NCI-H748 treated with DMSO at 0.1 percent for 48 hours (cell line): ENCODE measurements at regions not wholly inside any gene's neighbourhood (a gene's known extent, or its start where the extent isn't known, plus 50 kb on each side); places are given as distances from the start of the nearest gene placed in this dataset.

Experiments
- DNase-seq: peaks from one replicate; lab custom pipeline; 2025; lab: John Stamatoyannopoulos, UW

DNA sequence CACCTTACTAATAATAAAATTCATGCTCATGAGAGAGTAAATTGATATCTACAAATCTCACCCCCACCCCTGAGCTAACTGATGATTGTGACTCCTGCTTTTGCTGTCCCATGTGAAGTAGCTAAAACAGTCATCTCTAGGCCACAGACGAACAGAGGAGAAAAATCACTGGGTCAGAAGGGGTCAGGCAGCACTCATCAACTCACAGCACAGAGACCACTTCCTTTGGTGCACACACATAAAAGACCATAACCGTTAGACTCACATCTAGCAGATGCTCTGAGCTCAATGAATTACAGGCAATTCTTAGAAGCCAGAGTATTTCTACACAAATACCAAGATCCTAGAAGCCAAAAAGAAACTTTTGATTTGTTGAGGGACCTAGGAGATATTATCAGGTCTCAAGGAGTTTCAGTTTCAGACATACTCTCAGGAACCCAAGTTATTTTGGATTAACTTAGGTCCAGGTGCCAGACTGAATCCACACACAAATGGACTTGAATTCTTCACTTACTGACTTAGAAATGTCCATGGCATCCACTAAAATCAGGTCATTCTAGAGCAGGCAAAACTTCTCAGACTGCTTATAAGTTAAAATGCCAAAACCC lies 65.0 kb upstream of the TES start:
- no peak for DNase-seq

DNA sequence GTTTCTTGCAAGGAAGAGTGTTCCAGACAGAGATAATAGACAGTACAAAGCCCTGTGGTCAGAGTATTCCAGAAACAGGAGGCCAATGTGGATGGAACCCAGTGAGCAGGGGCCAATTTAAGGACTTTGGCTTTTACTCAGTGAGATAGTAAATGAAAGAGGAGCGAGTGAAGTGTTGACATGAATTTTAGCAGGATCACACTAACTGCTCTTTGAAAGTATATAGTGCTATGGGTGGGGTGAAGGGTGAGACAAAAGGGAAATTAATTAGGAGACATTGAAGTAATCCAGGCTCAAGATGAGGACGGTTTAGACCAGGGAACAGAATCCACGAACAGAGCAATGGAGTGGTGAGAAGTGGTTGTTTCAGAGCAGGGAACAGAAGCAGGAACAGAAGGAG lies 62.2 kb upstream of the TES start:
- no peak for DNase-seq

DNA sequence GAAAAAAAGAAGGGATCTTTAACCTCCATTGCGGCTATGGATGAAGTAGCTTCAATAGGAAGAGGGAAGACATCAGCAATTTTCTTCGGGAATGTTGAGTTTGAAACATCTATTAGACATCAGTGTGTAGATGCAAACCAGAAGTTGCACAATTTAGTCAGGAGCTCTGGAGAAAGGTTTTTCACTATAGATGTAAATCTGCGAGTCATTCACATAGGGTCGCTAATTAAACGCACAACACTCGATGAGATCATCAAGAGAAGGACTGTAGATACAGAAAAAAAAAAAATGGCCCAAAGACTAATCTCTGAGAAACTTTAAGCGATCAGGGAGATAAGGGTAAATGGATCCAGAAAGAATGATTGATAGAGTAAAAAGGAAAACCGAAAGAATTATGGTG lies 61.7 kb upstream of the TES start:
- DNase-seq: no peak

GRCh38 chr7:116150588-116150987 lies 59.8 kb upstream of the TES start:
- no peak for DNase-seq

DNA sequence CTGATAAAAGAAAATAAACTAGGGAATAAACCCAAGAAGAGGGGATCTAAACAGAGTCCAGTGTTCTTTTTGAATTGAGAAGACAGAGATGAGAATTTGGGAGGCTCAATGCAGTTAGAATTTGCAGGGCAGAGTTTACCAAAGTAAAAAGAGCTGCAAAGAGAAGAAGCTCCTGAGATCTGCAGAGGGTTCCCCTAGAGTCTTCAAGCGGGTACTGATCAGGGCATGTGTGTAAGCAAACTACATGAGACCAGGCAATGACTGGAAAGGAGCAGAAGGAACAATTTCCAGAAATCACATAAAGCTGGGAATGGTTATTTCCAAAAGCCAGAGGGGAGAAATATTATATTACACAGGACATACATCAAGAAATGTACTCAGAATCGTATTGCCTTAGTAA lies 58.1 kb upstream of the TES start:
- no peak for DNase-seq

- DNase-seq: no peak
These were observed 57.3 kb upstream of the TES start for GRCh38 chr7:116153050-116153449.

- DNase-seq: no peak
These were observed 50.6 kb upstream of the TES start for GRCh38 chr7:116159711-116160110.
